ENCODE measurements at regions not wholly inside any gene's neighbourhood (a gene's known extent, or its start where the extent isn't known, plus 50 kb on each side); places are given as distances from the start of the nearest gene placed in this dataset.

DNA sequence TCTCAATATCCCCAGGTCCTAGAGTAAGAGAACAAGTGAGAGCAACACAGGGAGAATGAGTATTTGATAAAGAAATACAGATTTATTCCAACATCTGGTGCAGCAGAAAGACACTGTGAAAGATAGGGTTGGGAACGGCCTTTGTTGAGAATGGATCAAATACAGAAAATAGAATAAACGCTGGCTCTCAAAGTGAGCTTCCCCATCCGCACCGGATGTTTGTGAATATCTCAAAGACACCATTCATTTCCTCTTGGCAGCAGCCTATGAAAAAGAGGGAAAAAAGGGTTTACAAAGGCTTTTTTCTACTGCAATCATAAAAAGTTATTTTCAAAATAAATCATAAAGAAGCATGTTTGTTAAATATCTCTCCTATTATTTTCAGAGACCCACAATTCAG lies 279.3 kb downstream of the CASP12 start:
- no peak for TF ChIP-seq CTCF (IDR thresholded peaks at IDR 0.05)
- no peak for TF ChIP-seq POLR2A (IDR thresholded peaks at IDR 0.05)
